ENCODE measurements at regions not wholly inside any gene's neighbourhood (a gene's known extent, or its start where the extent isn't known, plus 50 kb on each side); places are given as distances from the start of the nearest gene placed in this dataset.

- DNase-seq, result no peak
These were observed 64.9 kb upstream of the STK32A start for GRCh38 chr5:147169901-147170300.

- DNase-seq, result no peak
These were observed 64.2 kb upstream of the STK32A start for GRCh38 chr5:147170603-147171002.

GRCh38 chr5:147174671-147175265 is 60.1 kb upstream of the STK32A start:
- no peak for DNase-seq

- no peak for DNase-seq
These were observed 59.2 kb upstream of the STK32A start for GRCh38 chr5:147175516-147176097.

GRCh38 chr5:147176422-147176821 is 58.4 kb upstream of the STK32A start:
- no peak for DNase-seq

GRCh38 chr5:147177125-147177840 is 57.5 kb upstream of the STK32A start:
- DNase-seq, result no peak

- DNase-seq, result no peak
These were observed 55.2 kb upstream of the STK32A start for GRCh38 chr5:147179562-147180147.

GRCh38 chr5:147180751-147181150 is 54.1 kb upstream of the STK32A start:
- DNase-seq, result no peak

Measured in inflammatory macrophage (primary cell).